ENCODE measurements at regions not wholly inside any gene's neighbourhood (a gene's known extent, or its start where the extent isn't known, plus 50 kb on each side); places are given as distances from the start of the nearest gene placed in this dataset.

GRCh38 chr10:36441557-36441956, 683.8 kb upstream of the ANKRD30A start:
- TF ChIP-seq BCL11A (IDR thresholded peaks at IDR 0.05; ENCODE audit: low read depth in 2 of 2, low read length in 2 of 2), result no peak
- Histone ChIP-seq H3K18ac (ENCODE audit: extremely low read depth, low read length) (no peak overlapping the region), H2AK5ac (ENCODE audit: low read depth, low read length) (no peak overlapping the region), H2BK12ac (ENCODE audit: low read depth, low read length) (no peak overlapping the region), H3K79me2 (ENCODE audit: control insufficient read depth in 1 of 2, insufficient read depth in 2 of 2, low read length in 2 of 2) (no peaks in the 10 kb centered on the region), H4K5ac (ENCODE audit: insufficient read length, low read depth, low read length) (no peak overlapping the region), H4K8ac (ENCODE audit: extremely low read depth, insufficient read depth, low read length) (no peak overlapping the region), H3K14ac (ENCODE audit: insufficient read length) (no peak overlapping the region), H3K4me2 (ENCODE audit: insufficient read depth in 1 of 2, low read depth in 2 of 2, low read length in 2 of 2) (no peak overlapping the region), H3K56ac (replicated peaks; ENCODE audit: insufficient read length, low read depth, low read length) (no peak overlapping the region), H3K9me3 (ENCODE audit: insufficient read depth in 2 of 2, low read depth in 1 of 2, low read length in 1 of 2) (no peaks in the 10 kb centered on the region; a peak in 1 of 4 replicates), H3K79me1 (ENCODE audit: low read depth, low read length) (no peaks in the 10 kb centered on the region), H2BK15ac (ENCODE audit: low read length) (no peak overlapping the region), H4K20me1 (replicated peaks in 1 of 2; ENCODE audit: control insufficient read depth in 1 of 2, insufficient read depth in 2 of 2, low read length in 2 of 2) (no peaks in the 10 kb centered on the region), H3K23me2 (ENCODE audit: low read depth, low read length) (no peaks in the 10 kb centered on the region), H3K23ac (ENCODE audit: insufficient read length) (no peak overlapping the region), H3K4me1 (replicated peaks in 1 of 4; ENCODE audit: control insufficient read depth in 3 of 4, insufficient read depth in 4 of 4, low read length in 3 of 4) (peaks cover 0 to 4% (median 0%) of the 10 kb centered on the region in 4 experiments; a peak in 2 of 7 replicates), H3K27ac (ENCODE audit: low read depth, low read length) (no peak overlapping the region), H3K9ac (replicated peaks in 1 of 4; ENCODE audit: extremely low read depth in 1 of 4, low read depth in 3 of 4, low read length in 3 of 4) (no peak overlapping the region), H3K36me3 (ENCODE audit: control insufficient read depth in 2 of 4, insufficient read depth in 4 of 4, low read length in 3 of 4) (no peaks in the 10 kb centered on the region), H3K27me3 (replicated peaks in 1 of 4; ENCODE audit: control insufficient read depth in 3 of 4, extremely low read depth in 1 of 4, insufficient read depth in 3 of 4, low read length in 3 of 4) (no peaks in the 10 kb centered on the region), H2AFZ (ENCODE audit: low read length) (peak overlapping the region; percentile 51; the same call in 1 of the 2 replicates), H2BK5ac (ENCODE audit: low read depth, low read length) (no peak overlapping the region), H3K4ac (replicated peaks; ENCODE audit: insufficient read length, low read depth, low read length) (no peak overlapping the region), H3K4me3 (ENCODE audit: extremely low read depth in 1 of 4, insufficient read depth in 2 of 4, low read depth in 3 of 4, low read length in 4 of 4) (no peak overlapping the region), H4K91ac (replicated peaks; ENCODE audit: insufficient read length, low read length) (no peak overlapping the region), H2BK120ac (replicated peaks; ENCODE audit: low read depth, low read length) (no peak overlapping the region), H2BK20ac (ENCODE audit: low read length) (no peak overlapping the region)
- ChIA-PET CTCF (ENCODE audit: partially characterized antibody) (no interaction called here), POLR2A (ENCODE audit: partially characterized antibody) (no interaction called here)
- FAIRE-seq (no peak), DNase-seq (ENCODE audit: low read depth in 1 of 2, low spot score in 2 of 2) (no peak)
- WGBS, 2 experiments (ENCODE audit: extremely low coverage in 1 of 2, insufficient coverage in 1 of 2, insufficient read length in 1 of 2, insufficient replicate concordance in 2 of 2, low coverage in 1 of 2, low lambda C conversion rate in 2 of 2, missing lambda C conversion rate in 1 of 2), result 77% methylated on average over 7 of the region's 7 CpGs; no CpG with 5 or more reads in 1 of the 2 experiments
